SHP77 (cell line): ENCODE measurements at regions not wholly inside any gene's neighbourhood (a gene's known extent, or its start where the extent isn't known, plus 50 kb on each side); places are given as distances from the start of the nearest gene placed in this dataset.

ENCODE experiments used
- DNase-seq, 2 experiments: peaks; one replicate each; lab custom pipeline; 2025; lab: John Stamatoyannopoulos, UW

DNA sequence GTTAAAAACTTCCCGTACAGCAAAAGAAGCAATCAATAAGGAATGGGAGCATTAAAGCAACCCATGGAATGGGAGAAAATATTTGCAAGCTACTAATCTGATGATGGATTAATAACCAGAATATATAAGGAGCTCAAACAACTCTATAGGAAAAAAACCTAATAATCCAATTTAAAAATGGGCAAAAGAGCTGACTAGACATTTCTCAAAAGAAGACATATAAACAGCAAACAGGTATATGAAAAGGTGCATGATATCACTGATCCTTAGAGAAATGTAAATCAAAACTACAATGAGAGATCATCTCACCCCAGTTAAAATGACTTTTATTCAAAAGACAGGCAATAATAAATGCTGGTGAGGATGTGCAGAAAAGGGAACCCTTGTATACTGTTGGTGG is 52.7 kb upstream of the POU1F1 start:
- no peak for DNase-seq
